Lower leg skin (tissue), 3 donors: ENCODE measurements at regions not wholly inside any gene's neighbourhood (a gene's known extent, or its start where the extent isn't known, plus 50 kb on each side); places are given as distances from the start of the nearest gene placed in this dataset.

Source experiments
- CTCF ChIP-seq, 3 donors: fragments of 450-650 bp; IDR thresholded peaks; one replicate each; pipeline ENCODE4 v1.5.1; 2016; ENCODE audit warnings: antibody characterized with exemption in 3 of 3, mild to moderate bottlenecking in 3 of 3, moderate library complexity in 2 of 3
- POLR2A ChIP-seq, 2 donors: fragments of 450-650 bp; IDR thresholded peaks; one replicate each; pipeline ENCODE4 v1.6.1; 2016 to 2017; ENCODE audit warnings: antibody characterized with exemption in 2 of 2, mild to moderate bottlenecking in 1 of 2, moderate library complexity in 1 of 2

- TF ChIP-seq CTCF (IDR thresholded peaks at IDR 0.05) (no peak), POLR2A (IDR thresholded peaks at IDR 0.05) (no peak)
These were observed 361.2 kb downstream of the SLC6A15 start for GRCh38 chr12:84551373-84551772.
